Endothelial cell (in vitro differentiated cells): ENCODE measurements at regions not wholly inside any gene's neighbourhood (a gene's known extent, or its start where the extent isn't known, plus 50 kb on each side); places are given as distances from the start of the nearest gene placed in this dataset.

Experiments used
- DNase-seq: peaks from one replicate; pipeline ENCODE4 v3.0.0; 2021; ENCODE audit warnings: low spot score
- H3K27ac Mint-ChIP-seq: one replicate; pipeline ENCODE4 v1.8.0; 2021; ENCODE audit warnings: mixed read lengths, inconsistent platforms; ENCODE audit not compliant: unreplicated experiment
- H3K27me3 Mint-ChIP-seq: one replicate; pipeline ENCODE4 v1.8.0; 2021; ENCODE audit warnings: mild to moderate bottlenecking, moderate library complexity, mixed read lengths, inconsistent platforms; ENCODE audit not compliant: unreplicated experiment
- H3K36me3 Mint-ChIP-seq: one replicate; pipeline ENCODE4 v1.8.0; 2021; ENCODE audit warnings: mild to moderate bottlenecking, low read depth, mixed read lengths, inconsistent platforms; ENCODE audit not compliant: unreplicated experiment
- H3K4me1 Mint-ChIP-seq: one replicate; pipeline ENCODE4 v1.8.0; 2021; ENCODE audit warnings: mild to moderate bottlenecking, mixed read lengths, inconsistent platforms; ENCODE audit not compliant: unreplicated experiment
- H3K4me3 Mint-ChIP-seq: one replicate; pipeline ENCODE4 v1.8.0; 2021; ENCODE audit warnings: mild to moderate bottlenecking, mixed read lengths, inconsistent platforms; ENCODE audit not compliant: unreplicated experiment
- H3K9me3 Mint-ChIP-seq: one replicate; pipeline ENCODE4 v1.8.0; 2021; ENCODE audit warnings: mixed read lengths, inconsistent platforms; ENCODE audit not compliant: unreplicated experiment
- TF ChIP-seq, protein P1 (sequence below): fragments of 200-600 bp; sonication (generic); IDR thresholded peaks from one replicate; pipeline ENCODE4 v1.5.0; 2021; ENCODE audit warnings: antibody characterized with exemption; ENCODE audit not compliant: unreplicated experiment

- Mint-ChIP-seq H3K27me3 (no peaks in the 10 kb centered on the region), H3K9me3 (no peaks in the 10 kb centered on the region), H3K27ac (no peak overlapping the region), H3K4me1 (no peaks in the 10 kb centered on the region), H3K4me3 (no peak overlapping the region), H3K36me3 (no peaks in the 10 kb centered on the region)
- no peak for DNase-seq
- TF ChIP-seq, protein P1, sequence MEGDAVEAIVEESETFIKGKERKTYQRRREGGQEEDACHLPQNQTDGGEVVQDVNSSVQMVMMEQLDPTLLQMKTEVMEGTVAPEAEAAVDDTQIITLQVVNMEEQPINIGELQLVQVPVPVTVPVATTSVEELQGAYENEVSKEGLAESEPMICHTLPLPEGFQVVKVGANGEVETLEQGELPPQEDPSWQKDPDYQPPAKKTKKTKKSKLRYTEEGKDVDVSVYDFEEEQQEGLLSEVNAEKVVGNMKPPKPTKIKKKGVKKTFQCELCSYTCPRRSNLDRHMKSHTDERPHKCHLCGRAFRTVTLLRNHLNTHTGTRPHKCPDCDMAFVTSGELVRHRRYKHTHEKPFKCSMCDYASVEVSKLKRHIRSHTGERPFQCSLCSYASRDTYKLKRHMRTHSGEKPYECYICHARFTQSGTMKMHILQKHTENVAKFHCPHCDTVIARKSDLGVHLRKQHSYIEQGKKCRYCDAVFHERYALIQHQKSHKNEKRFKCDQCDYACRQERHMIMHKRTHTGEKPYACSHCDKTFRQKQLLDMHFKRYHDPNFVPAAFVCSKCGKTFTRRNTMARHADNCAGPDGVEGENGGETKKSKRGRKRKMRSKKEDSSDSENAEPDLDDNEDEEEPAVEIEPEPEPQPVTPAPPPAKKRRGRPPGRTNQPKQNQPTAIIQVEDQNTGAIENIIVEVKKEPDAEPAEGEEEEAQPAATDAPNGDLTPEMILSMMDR: no peak
These were observed 98.7 kb upstream of the TMEM196 start for GRCh38 chr7:19872094-19872493.

GRCh38 chr7:19871102-19871501 lies 97.7 kb upstream of the TMEM196 start:
- TF ChIP-seq, protein P1: no peak
- H3K9me3 Mint-ChIP-seq: no peaks in the 10 kb centered on the region
- DNase-seq: no peak
- H3K27ac Mint-ChIP-seq: no peak overlapping the region
- H3K4me1 Mint-ChIP-seq: no peaks in the 10 kb centered on the region
- no peaks in the 10 kb centered on the region for H3K36me3 Mint-ChIP-seq
- H3K4me3 Mint-ChIP-seq: no peak overlapping the region
- no peaks in the 10 kb centered on the region for H3K27me3 Mint-ChIP-seq

DNA sequence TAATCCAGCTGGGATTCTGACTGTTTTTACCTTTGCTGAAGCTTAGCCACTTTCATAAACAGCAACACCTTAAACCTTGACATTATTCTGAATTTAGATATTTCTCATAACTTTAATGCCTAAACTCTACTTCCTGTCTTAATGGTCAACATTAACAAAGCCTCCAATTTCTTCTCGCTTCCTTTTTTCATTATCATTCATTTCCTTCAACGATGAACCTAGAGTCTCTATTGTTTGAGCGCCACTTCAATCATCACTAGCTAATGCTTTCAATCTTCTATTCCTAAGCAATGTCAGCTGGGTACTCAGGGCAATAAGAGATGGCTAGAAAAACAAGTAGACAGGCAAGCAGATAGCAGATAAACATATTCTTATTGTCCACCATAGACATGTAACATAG lies 96.6 kb upstream of the TMEM196 start:
- Mint-ChIP-seq H3K27me3 (no peaks in the 10 kb centered on the region), H3K27ac (no peak overlapping the region), H3K4me3 (no peak overlapping the region), H3K4me1 (no peaks in the 10 kb centered on the region), H3K9me3 (no peaks in the 10 kb centered on the region), H3K36me3 (no peaks in the 10 kb centered on the region)
- DNase-seq: no peak
- TF ChIP-seq, protein P1: no peak

DNA sequence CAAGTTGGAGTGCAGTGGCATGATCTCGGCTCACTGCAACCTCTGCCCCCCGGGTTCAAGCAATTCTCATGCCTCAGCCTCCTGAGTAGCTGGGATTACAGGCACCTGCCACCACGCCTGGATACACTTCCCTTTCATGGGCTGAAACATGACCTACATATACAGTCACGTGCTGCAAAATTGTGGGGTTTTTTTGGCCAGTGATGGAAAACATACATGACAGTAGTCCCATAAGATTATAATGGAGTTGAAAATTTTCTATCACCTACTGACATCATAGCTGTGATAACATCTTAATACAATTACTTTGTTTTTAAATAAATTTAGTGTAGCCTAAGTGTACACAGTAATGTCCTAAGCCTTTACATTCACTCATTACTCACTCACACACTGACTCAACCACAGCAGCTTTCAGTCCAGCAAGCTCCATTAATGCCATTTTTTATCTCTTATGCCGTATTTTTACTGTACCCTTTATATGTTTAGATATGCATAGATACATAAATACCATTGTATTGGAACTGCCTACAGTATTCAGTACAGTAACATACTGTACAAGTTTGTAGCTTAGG lies 79.9 kb upstream of the TMEM196 start:
- Mint-ChIP-seq H3K27ac (no peak overlapping the region), H3K36me3 (no peaks in the 10 kb centered on the region), H3K4me3 (no peak overlapping the region), H3K27me3 (no peaks in the 10 kb centered on the region), H3K9me3 (no peaks in the 10 kb centered on the region), H3K4me1 (peaks cover 2% of the 10 kb centered on the region)
- TF ChIP-seq, protein P1: no peak
- no peak for DNase-seq

GRCh38 chr7:19852192-19852591 lies 78.8 kb upstream of the TMEM196 start:
- no peak overlapping the region for H3K4me3 Mint-ChIP-seq
- H3K36me3 Mint-ChIP-seq: no peaks in the 10 kb centered on the region
- TF ChIP-seq, protein P1: no peak
- no peaks in the 10 kb centered on the region for H3K9me3 Mint-ChIP-seq
- H3K27ac Mint-ChIP-seq: no peak overlapping the region
- no peak for DNase-seq
- no peaks in the 10 kb centered on the region for H3K27me3 Mint-ChIP-seq
- peaks cover under 1% of the 10 kb centered on the region for H3K4me1 Mint-ChIP-seq
